ENCODE measurements at regions not wholly inside any gene's neighbourhood (a gene's known extent, or its start where the extent isn't known, plus 50 kb on each side); places are given as distances from the start of the nearest gene placed in this dataset.

DNA sequence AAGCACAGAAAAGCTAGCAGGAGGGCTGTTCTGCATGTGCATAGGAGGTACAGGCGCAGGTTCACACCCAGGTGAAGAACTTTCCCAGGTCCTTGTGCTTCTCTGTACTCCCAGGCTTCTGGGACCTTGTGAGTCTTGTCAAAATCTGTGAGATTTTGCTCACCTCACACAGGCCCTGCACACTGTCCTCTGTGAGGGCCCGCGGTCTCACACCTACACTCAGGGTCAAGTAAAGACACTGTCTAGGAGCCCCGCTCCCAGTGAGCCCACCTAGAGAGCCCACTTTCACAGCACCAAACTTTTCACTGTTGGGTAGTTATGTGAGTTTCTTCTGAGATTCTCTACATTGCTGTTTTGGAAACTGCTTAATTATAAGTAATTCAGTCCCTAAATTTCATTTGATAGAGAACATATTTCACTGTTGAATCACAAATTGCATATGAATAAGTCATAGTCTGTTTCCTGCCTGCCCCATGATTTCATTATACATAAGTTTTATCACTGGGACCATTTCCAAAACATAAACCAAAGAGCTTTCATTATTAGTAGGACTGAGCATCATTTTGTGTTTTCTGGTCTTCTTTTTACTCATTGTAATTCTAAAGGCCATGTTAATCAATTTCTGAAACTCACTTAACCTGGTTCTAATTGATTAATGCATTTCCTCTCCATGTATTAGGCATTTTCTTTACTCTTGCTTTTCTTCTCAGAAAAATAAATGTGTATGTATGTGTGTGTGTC lies 234.2 kb upstream of the SPOPL start:
- TF ChIP-seq, protein P1, sequence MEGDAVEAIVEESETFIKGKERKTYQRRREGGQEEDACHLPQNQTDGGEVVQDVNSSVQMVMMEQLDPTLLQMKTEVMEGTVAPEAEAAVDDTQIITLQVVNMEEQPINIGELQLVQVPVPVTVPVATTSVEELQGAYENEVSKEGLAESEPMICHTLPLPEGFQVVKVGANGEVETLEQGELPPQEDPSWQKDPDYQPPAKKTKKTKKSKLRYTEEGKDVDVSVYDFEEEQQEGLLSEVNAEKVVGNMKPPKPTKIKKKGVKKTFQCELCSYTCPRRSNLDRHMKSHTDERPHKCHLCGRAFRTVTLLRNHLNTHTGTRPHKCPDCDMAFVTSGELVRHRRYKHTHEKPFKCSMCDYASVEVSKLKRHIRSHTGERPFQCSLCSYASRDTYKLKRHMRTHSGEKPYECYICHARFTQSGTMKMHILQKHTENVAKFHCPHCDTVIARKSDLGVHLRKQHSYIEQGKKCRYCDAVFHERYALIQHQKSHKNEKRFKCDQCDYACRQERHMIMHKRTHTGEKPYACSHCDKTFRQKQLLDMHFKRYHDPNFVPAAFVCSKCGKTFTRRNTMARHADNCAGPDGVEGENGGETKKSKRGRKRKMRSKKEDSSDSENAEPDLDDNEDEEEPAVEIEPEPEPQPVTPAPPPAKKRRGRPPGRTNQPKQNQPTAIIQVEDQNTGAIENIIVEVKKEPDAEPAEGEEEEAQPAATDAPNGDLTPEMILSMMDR (conservative IDR thresholded peaks at IDR 0.05; ENCODE audit: low read depth in 2 of 2), result no peak
- TF ChIP-seq ZNF114 (CRISPR knock-in tag; IDR thresholded peaks at IDR 0.05) (no peak), EZH2 (IDR thresholded peaks at IDR 0.05; ENCODE audit: low read depth, unreplicated experiment) (no peak), EZH2phosphoT487 (IDR thresholded peaks at IDR 0.05; ENCODE audit: unreplicated experiment) (no peak), JUNB (IDR thresholded peaks at IDR 0.05; ENCODE audit: unreplicated experiment) (no peak), POLR2AphosphoS5 (IDR thresholded peaks at IDR 0.05; ENCODE audit: low read depth) (no peak), ZNF331 (CRISPR knock-in tag; IDR thresholded peaks at IDR 0.05; ENCODE audit: low read depth) (no peak), CREB1 (CRISPR knock-in tag; IDR thresholded peaks at IDR 0.05; ENCODE audit: low read depth) (no peak), NANOG (IDR thresholded peaks at IDR 0.05; ENCODE audit: borderline replicate concordance) (no peak), STAT1 (IDR thresholded peaks at IDR 0.05; ENCODE audit: unreplicated experiment) (no peak)
- TF ChIP-seq, protein P2, sequence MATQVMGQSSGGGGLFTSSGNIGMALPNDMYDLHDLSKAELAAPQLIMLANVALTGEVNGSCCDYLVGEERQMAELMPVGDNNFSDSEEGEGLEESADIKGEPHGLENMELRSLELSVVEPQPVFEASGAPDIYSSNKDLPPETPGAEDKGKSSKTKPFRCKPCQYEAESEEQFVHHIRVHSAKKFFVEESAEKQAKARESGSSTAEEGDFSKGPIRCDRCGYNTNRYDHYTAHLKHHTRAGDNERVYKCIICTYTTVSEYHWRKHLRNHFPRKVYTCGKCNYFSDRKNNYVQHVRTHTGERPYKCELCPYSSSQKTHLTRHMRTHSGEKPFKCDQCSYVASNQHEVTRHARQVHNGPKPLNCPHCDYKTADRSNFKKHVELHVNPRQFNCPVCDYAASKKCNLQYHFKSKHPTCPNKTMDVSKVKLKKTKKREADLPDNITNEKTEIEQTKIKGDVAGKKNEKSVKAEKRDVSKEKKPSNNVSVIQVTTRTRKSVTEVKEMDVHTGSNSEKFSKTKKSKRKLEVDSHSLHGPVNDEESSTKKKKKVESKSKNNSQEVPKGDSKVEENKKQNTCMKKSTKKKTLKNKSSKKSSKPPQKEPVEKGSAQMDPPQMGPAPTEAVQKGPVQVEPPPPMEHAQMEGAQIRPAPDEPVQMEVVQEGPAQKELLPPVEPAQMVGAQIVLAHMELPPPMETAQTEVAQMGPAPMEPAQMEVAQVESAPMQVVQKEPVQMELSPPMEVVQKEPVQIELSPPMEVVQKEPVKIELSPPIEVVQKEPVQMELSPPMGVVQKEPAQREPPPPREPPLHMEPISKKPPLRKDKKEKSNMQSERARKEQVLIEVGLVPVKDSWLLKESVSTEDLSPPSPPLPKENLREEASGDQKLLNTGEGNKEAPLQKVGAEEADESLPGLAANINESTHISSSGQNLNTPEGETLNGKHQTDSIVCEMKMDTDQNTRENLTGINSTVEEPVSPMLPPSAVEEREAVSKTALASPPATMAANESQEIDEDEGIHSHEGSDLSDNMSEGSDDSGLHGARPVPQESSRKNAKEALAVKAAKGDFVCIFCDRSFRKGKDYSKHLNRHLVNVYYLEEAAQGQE (IDR thresholded peaks at IDR 0.05; ENCODE audit: unreplicated experiment), result no peak
- TF ChIP-seq, protein P3, sequence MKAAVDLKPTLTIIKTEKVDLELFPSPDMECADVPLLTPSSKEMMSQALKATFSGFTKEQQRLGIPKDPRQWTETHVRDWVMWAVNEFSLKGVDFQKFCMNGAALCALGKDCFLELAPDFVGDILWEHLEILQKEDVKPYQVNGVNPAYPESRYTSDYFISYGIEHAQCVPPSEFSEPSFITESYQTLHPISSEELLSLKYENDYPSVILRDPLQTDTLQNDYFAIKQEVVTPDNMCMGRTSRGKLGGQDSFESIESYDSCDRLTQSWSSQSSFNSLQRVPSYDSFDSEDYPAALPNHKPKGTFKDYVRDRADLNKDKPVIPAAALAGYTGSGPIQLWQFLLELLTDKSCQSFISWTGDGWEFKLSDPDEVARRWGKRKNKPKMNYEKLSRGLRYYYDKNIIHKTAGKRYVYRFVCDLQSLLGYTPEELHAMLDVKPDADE (IDR thresholded peaks at IDR 0.05), result no peak
- TF ChIP-seq, protein P4, sequence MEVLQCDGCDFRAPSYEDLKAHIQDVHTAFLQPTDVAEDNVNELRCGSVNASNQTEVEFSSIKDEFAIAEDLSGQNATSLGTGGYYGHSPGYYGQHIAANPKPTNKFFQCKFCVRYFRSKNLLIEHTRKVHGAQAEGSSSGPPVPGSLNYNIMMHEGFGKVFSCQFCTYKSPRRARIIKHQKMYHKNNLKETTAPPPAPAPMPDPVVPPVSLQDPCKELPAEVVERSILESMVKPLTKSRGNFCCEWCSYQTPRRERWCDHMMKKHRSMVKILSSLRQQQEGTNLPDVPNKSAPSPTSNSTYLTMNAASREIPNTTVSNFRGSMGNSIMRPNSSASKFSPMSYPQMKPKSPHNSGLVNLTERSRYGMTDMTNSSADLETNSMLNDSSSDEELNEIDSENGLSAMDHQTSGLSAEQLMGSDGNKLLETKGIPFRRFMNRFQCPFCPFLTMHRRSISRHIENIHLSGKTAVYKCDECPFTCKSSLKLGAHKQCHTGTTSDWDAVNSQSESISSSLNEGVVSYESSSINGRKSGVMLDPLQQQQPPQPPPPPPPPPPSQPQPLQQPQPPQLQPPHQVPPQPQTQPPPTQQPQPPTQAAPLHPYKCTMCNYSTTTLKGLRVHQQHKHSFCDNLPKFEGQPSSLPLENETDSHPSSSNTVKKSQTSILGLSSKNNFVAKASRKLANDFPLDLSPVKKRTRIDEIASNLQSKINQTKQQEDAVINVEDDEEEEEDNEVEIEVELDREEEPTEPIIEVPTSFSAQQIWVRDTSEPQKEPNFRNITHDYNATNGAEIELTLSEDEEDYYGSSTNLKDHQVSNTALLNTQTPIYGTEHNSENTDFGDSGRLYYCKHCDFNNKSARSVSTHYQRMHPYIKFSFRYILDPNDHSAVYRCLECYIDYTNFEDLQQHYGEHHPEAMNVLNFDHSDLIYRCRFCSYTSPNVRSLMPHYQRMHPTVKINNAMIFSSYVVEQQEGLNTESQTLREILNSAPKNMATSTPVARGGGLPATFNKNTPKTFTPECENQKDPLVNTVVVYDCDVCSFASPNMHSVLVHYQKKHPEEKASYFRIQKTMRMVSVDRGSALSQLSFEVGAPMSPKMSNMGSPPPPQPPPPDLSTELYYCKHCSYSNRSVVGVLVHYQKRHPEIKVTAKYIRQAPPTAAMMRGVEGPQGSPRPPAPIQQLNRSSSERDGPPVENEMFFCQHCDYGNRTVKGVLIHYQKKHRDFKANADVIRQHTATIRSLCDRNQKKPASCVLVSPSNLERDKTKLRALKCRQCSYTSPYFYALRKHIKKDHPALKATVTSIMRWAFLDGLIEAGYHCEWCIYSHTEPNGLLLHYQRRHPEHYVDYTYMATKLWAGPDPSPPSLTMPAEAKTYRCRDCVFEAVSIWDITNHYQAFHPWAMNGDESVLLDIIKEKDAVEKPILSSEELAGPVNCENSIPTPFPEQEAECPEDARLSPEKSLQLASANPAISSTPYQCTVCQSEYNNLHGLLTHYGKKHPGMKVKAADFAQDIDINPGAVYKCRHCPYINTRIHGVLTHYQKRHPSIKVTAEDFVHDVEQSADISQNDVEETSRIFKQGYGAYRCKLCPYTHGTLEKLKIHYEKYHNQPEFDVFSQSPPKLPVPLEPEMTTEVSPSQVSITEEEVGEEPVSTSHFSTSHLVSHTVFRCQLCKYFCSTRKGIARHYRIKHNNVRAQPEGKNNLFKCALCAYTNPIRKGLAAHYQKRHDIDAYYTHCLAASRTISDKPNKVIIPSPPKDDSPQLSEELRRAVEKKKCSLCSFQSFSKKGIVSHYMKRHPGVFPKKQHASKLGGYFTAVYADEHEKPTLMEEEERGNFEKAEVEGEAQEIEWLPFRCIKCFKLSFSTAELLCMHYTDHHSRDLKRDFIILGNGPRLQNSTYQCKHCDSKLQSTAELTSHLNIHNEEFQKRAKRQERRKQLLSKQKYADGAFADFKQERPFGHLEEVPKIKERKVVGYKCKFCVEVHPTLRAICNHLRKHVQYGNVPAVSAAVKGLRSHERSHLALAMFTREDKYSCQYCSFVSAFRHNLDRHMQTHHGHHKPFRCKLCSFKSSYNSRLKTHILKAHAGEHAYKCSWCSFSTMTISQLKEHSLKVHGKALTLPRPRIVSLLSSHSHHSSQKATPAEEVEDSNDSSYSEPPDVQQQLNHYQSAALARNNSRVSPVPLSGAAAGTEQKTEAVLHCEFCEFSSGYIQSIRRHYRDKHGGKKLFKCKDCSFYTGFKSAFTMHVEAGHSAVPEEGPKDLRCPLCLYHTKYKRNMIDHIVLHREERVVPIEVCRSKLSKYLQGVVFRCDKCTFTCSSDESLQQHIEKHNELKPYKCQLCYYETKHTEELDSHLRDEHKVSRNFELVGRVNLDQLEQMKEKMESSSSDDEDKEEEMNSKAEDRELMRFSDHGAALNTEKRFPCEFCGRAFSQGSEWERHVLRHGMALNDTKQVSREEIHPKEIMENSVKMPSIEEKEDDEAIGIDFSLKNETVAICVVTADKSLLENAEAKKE (CRISPR knock-in tag; IDR thresholded peaks at IDR 0.05), result no peak

Measured in GM23338 (cell line).